ENCODE measurements at regions not wholly inside any gene's neighbourhood (a gene's known extent, or its start where the extent isn't known, plus 50 kb on each side); places are given as distances from the start of the nearest gene placed in this dataset.

- Mint-ChIP-seq H3K4me3 (no peak overlapping the region), H3K36me3 (ENCODE audit: low read depth) (no peaks in the 10 kb centered on the region), H3K4me1 (no peaks in the 10 kb centered on the region), H3K27ac (no peak overlapping the region), H3K27me3 (ENCODE audit: low read depth, poor library complexity) (no peaks in the 10 kb centered on the region), H3K9me3 (peaks cover 4% of the 10 kb centered on the region)
- TF ChIP-seq CTCF (IDR thresholded peaks at IDR 0.05): no peak
- DNase-seq: no peak
Measured at GRCh38 chr6:12431023-12431422, 140.9 kb downstream of the EDN1 start.

- TF ChIP-seq CTCF (IDR thresholded peaks at IDR 0.05): no peak
- Mint-ChIP-seq H3K36me3 (ENCODE audit: low read depth) (no peaks in the 10 kb centered on the region), H3K27ac (no peak overlapping the region), H3K27me3 (ENCODE audit: low read depth, poor library complexity) (no peaks in the 10 kb centered on the region), H3K4me3 (no peak overlapping the region), H3K4me1 (no peaks in the 10 kb centered on the region), H3K9me3 (peaks cover 4% of the 10 kb centered on the region)
- no peak for DNase-seq
Measured at GRCh38 chr6:12436224-12436623, 146.1 kb downstream of the EDN1 start.

GRCh38 chr6:12436683-12437082 is 146.5 kb downstream of the EDN1 start:
- H3K4me3 Mint-ChIP-seq: no peak overlapping the region

GRCh38 chr6:12439296-12439695 is 149.1 kb downstream of the EDN1 start:
- no peaks in the 10 kb centered on the region for H3K27me3 Mint-ChIP-seq (ENCODE audit: low read depth, poor library complexity)
- no peaks in the 10 kb centered on the region for H3K36me3 Mint-ChIP-seq (ENCODE audit: low read depth)
- H3K9me3 Mint-ChIP-seq: no peaks in the 10 kb centered on the region
- H3K4me3 Mint-ChIP-seq: no peak overlapping the region
- no peak overlapping the region for H3K27ac Mint-ChIP-seq
- H3K4me1 Mint-ChIP-seq: no peaks in the 10 kb centered on the region
- no peak for TF ChIP-seq CTCF (IDR thresholded peaks at IDR 0.05)
- DNase-seq: no peak

More at GRCh38 chr6:12436683-12437082, 146.5 kb downstream of the EDN1 start:
- H3K27me3 Mint-ChIP-seq (ENCODE audit: low read depth, poor library complexity): no peaks in the 10 kb centered on the region
- H3K9me3 Mint-ChIP-seq: peaks cover 4% of the 10 kb centered on the region
- no peaks in the 10 kb centered on the region for H3K36me3 Mint-ChIP-seq (ENCODE audit: low read depth)
- no peak for DNase-seq
- no peaks in the 10 kb centered on the region for H3K4me1 Mint-ChIP-seq
- no peak overlapping the region for H3K27ac Mint-ChIP-seq
- no peak for TF ChIP-seq CTCF (IDR thresholded peaks at IDR 0.05)

- Mint-ChIP-seq H3K4me3 (no peak overlapping the region), H3K27ac (no peak overlapping the region), H3K36me3 (ENCODE audit: low read depth) (no peaks in the 10 kb centered on the region), H3K4me1 (no peaks in the 10 kb centered on the region), H3K9me3 (no peaks in the 10 kb centered on the region), H3K27me3 (ENCODE audit: low read depth, poor library complexity) (peaks cover 5% of the 10 kb centered on the region)
- TF ChIP-seq CTCF (IDR thresholded peaks at IDR 0.05): no peak
- DNase-seq: no peak
Measured at GRCh38 chr6:12440981-12441380, 150.8 kb downstream of the EDN1 start.

- Mint-ChIP-seq H3K27me3 (ENCODE audit: low read depth, poor library complexity) (peaks cover 5% of the 10 kb centered on the region), H3K4me1 (no peaks in the 10 kb centered on the region), H3K9me3 (no peaks in the 10 kb centered on the region), H3K4me3 (no peak overlapping the region), H3K36me3 (ENCODE audit: low read depth) (no peaks in the 10 kb centered on the region), H3K27ac (no peak overlapping the region)
- no peak for TF ChIP-seq CTCF (IDR thresholded peaks at IDR 0.05)
- no peak for DNase-seq
Measured at GRCh38 chr6:12442455-12442854, 152.3 kb downstream of the EDN1 start.

Data from nephron progenitor cell (in vitro differentiated cells).